MV-4-11 (cell line): ENCODE measurements at regions not wholly inside any gene's neighbourhood (a gene's known extent, or its start where the extent isn't known, plus 50 kb on each side); places are given as distances from the start of the nearest gene placed in this dataset.

ENCODE experiments used
- DNase-seq: peaks from one replicate; lab custom pipeline; 2025; lab: John Stamatoyannopoulos, UW

GRCh38 chr6:45830441-45831139 is 185.1 kb downstream of the CLIC5 start:
- DNase-seq, result peak; percentile 85

GRCh38 chr6:45829873-45830272 is 185.8 kb downstream of the CLIC5 start:
- DNase-seq, result no peak

DNA sequence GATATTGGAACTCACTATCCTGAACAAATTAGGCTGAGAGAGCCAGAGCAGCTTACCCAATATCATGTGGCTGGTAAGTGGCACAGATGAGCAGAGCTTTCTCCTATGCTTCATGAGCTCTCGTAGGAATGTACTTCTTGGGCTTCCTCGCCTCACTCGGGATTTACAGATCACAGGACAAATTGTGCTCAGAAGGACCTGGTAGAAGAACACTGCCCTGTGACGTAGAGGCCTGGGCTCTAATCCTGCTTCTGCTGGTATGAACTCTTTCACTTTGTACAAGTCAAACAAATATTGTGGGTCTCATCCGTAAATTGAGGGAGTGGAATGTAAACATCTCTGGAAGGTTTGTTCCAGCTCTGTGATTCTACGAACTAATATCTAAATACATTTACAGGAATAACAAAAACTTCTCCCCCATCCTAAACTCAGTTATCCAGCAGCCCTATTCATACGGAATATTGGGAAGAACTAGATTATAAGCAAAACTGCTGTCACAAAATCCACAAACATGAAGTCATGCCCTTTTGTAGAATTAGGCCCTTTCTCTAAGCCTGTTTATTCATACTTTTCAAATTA is 187.6 kb downstream of the CLIC5 start:
- DNase-seq, result no peak

DNA sequence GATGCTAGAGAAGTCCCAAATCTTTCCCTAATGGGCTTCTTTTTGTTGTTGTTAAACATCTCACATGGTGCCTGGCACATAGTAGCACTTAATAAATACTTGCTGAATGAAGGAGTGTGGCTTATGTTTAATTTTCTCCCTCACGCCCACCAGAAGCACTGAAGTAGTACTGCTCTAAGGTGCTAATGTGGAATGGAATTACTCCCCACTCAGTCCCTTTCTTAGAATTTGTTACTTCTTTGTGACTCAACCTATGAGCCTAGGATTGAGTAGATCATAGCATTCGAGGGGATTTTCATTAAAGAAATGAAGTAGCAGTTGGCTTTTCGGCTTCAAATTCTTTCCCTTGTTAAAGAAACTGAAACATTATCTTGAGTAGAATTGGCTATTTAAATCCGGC is 192.8 kb downstream of the CLIC5 start:
- no peak for DNase-seq

DNA sequence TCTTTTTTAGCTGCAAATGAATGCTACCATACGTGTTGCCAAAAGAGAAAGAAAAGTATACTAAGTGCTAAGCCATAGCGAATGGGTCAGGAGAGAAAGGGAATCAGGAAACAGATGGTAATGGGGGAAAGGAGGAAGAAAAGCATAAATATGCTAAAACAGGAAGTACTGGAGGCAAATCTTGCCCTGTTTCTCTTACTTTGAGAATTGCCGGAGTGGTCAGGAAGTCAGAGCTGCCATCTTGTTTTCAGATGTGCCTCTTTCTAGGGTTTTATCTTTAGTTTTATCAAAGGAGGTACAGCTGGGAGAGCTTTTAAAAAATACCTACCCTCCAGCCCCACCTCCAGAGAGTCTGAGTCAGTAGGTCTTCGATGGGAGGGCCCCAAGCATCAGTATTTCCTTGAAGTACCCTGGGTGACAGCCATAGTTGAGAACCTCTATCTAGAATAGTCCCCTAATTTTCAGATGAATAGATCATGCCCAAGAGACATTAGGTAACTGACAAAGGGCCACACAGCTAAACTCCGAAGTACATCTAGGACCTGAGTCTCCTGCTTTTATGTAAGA is 193.3 kb downstream of the CLIC5 start:
- DNase-seq, result peak; percentile 85

GRCh38 chr6:45818655-45819054 is 197.0 kb downstream of the CLIC5 start:
- DNase-seq, result no peak

- no peak for DNase-seq
These were observed 198.9 kb downstream of the CLIC5 start for GRCh38 chr6:45816674-45817297.

- DNase-seq, result no peak
These were observed 200.1 kb downstream of the CLIC5 start for GRCh38 chr6:45815466-45816125.

- no peak for DNase-seq
These were observed 200.9 kb downstream of the CLIC5 start for GRCh38 chr6:45814772-45815171.

DNA sequence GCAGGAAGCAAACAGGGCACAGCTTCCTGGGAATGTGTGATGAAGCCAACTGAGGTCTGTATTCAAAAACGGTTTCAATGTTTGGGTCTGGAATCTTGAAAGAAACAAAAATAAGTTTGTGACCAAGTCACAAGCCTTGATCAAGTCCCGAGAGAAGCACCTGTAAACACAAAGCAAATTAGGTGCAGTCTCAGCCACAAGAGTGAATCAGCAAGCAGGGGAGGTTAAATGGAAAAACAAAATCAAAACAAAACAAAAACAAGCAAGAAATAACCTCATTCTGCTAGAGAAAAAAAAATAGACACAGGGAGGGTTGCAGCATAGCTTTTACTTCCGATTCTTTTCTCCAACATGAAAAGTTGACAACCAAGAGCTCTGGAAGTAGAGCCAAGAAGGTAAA is 201.7 kb downstream of the CLIC5 start:
- no peak for DNase-seq

GRCh38 chr6:45812922-45813321 is 202.7 kb downstream of the CLIC5 start:
- no peak for DNase-seq

GRCh38 chr6:45808917-45809316 is 206.7 kb downstream of the CLIC5 start:
- DNase-seq, result no peak

- no peak for DNase-seq
These were observed 207.5 kb downstream of the CLIC5 start for GRCh38 chr6:45808042-45808645.

DNA sequence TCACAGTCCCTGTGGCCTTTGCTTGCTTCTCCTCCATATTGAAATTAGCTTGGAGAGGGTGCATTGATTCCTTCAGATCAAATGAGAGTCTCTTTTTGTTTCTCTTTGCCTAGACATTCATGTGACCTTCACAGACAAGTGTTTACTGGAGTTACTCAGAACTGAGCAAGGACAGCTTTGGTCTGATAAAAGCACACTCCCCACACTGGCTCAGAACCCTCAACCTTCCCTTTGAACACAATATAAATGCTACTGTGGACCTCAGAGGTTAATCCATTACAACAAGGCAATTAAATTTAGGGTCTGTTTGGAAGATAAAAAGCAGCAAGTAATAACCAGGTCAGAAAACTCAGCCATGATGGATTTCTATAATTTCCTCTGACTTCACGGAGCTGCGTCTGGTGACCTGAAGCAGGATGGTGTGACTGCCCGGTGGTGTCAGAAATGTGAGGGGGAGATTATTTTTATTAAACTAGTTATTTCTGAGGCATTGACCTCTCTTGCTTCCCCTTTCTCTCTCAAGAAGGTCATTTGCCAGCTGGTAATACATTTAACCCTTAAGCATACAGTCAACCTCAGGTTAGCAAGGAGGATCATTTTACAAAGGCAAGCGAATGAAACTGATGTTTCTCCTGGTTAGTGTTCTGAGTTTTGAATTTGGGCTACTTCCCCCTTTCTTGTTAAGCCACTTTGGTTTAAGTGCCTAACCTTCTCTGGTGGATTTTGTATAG is 208.2 kb downstream of the CLIC5 start:
- DNase-seq, result peak; percentile 33

DNA sequence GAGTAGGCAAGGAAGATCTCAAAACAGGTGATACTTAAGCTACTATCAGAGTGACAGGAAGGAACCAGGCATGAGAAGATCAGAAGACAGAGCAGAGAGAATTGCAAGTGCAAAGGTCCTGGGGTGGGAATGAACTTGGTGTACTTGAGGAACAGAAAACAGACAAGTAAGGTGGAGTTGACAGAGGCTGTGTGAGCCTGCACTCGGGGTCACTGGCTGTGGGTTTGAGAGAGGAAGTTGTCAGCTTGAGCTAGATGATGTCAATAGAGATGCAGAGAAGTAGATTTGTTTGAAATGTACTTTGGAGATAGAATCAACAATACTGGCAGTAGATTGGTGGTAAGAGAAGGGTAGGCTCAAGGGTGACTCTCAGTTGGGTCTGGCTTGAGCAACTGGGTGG is 209.5 kb downstream of the CLIC5 start:
- peak; percentile 20 for DNase-seq

DNA sequence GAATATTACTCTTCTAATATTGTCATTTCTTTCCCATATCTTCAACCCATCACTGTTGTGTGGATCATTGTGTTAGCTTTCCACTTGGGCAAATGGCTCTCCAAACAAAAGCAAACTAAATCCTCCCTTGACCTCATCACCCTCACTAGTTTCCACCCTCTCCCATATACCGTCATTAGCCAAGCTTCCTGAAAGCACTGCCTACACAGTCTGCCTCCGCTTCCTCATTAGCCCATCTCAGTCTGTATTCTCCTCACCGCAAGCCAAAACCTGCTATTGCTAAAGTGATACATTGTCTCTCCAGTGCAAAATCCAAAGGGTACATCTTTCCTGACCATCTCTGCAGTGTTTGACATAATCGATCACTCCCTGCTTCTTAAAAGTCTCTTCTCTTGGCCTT is 212.6 kb downstream of the CLIC5 start:
- DNase-seq, result no peak

DNA sequence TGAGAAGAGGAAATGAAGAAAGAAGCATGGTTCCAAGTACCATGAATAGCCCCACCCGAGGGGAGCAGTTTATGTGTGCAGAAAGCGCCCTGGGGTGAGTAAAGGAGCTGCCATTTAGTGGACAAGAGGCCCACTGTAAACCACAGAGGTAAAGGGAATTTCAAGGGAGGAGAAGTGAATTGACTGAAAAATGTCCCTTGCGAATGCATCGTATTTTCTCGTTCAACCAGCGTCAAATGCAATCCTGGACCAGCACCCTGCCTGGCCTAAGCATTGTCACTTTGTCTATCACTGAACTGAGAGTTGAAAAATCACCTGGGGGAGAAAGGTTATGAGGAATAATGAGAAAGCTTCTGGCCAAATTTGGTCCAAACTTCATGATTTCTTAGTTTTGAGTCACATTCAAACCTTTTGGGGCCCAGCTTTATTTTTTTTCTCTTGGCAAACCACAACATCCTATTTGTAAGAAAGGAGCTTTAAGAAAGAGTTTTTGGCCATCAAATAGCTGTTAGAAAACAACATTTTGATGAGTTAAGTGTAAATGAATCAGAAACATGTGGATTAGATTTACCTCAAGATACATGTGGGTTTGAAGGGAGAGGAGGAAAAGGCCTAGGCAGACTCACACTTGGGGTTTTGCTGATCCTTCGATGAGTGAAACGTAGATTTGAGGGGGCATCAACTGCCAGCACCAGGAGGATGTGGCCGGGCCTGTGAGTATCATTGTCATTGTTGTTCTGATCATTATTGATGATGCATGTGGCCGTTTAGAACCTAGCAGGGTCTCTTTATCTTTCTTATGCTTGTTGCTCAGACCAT is 214.0 kb downstream of the CLIC5 start:
- peak; percentile 23 for DNase-seq

- no peak for DNase-seq
These were observed 214.7 kb downstream of the CLIC5 start for GRCh38 chr6:45800911-45801310.

DNA sequence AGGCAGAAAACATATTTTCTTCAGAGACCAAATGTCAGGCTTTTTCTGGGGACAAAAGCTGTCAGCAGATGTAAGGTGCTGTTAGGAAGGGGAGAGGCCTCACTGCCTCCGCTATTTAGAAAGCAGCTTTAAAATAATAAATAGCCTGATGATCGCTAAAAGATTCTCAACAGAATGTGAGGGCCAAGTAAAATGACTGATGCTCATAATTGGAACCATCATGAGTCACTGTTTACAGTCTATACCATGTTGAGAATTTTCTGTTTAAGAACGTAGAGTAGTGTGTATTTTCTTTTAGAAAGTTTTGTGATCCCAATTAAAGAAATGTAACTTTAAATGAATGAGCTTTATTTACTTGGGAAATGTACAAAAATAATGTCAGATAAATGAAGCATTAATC is 220.0 kb downstream of the CLIC5 start:
- no peak for DNase-seq

DNA sequence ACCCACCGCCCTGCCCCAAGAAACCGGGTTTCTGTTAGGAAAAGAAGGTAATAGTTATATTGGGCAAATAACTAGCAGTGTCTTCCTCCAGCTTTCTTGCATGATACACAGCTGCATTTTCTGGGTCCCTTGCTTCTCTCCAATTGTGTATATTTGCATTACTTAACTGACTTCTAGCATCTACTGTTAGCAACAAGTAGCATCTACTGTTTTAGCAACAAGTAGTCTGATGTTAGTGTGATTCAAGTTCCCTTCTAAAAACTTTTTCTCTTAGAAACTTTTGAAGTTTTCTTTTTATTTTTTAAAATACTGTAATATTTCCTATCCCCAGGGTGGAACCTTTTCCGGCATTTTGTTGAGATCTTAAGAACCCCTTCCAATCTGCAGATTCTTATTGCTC is 221.2 kb downstream of the CLIC5 start:
- no peak for DNase-seq
